OCI-LY1 (cell line): ENCODE measurements at regions not wholly inside any gene's neighbourhood (a gene's known extent, or its start where the extent isn't known, plus 50 kb on each side); places are given as distances from the start of the nearest gene placed in this dataset.

Source experiments
- CTCF ChIP-seq: fragments of 200-600 bp; sonication (generic), shearing (Covaris generic); IDR thresholded peaks from 2 replicates; pipeline ENCODE4 v1.5.1; 2017; ENCODE audit warnings: mild to moderate bottlenecking, antibody characterized with exemption, low read length, moderate library complexity, mixed read lengths
- EZH2 ChIP-seq: fragments of 200-600 bp; sonication (generic), shearing (Covaris generic); IDR thresholded peaks from 2 replicates; pipeline ENCODE4 v1.8.0; 2017; ENCODE audit warnings: borderline replicate concordance, mixed run types, mild to moderate bottlenecking, antibody characterized with exemption, low read length, moderate library complexity, mixed read lengths

GRCh38 chr4:114535725-114536124, 62.9 kb upstream of the UGT8 start:
- TF ChIP-seq EZH2 (no peak), CTCF (no peak)
